SK-N-SH (cell line): ENCODE measurements at regions not wholly inside any gene's neighbourhood (a gene's known extent, or its start where the extent isn't known, plus 50 kb on each side); places are given as distances from the start of the nearest gene placed in this dataset.

Experiments
- CTCF ChIA-PET: fragments of 300-600, 350-600 bp; formaldehyde crosslinking; extraction: SDS; loops from one replicate; lab custom pipeline; 2021; lab: Yijun Ruan, JAX
- POLR2A ChIA-PET: fragments of 350-600 bp; sonication (Branson Sonifier 250); formaldehyde crosslinking; extraction: SDS; loops from one replicate; lab custom pipeline; 2020; ENCODE audit warnings: antibody characterized with exemption, inconsistent platforms; lab: Yijun Ruan, JAX
- DNase-seq: peaks from one replicate; pipeline ENCODE4 v3.0.0; 2012
- H2AFZ ChIP-seq: fragments of 200-600 bp; sonication (generic); 2 replicates; pipeline ENCODE4 v1.8.1; 2016; ENCODE audit warnings: antibody characterized with exemption, mild to moderate bottlenecking, low read depth
- H3F3A ChIP-seq: fragments of 200-600 bp; sonication (generic); replicated peaks from 2 replicates; pipeline ENCODE3; 2016; ENCODE audit warnings: antibody characterized with exemption, mild to moderate bottlenecking; ENCODE audit not compliant: insufficient read depth
- H3K27ac ChIP-seq, 2 experiments: fragments of 200-500 bp in 1 of 2; fragments of 200-600 bp in 1 of 2; sonication (Bioruptor generic) in 1 of 2; sonication (generic), shearing (Covaris generic) in 1 of 2; 2 replicates each; pipeline versions ENCODE4 v1.5.1 to v1.6.1; 2014 to 2016; ENCODE audit warnings: low read depth in 2 of 2, inconsistent platforms in 1 of 2, low read length in 1 of 2, mild to moderate bottlenecking in 1 of 2, mixed read lengths in 1 of 2
- H3K27me3 ChIP-seq: fragments of 200-600 bp; sonication (generic), shearing (Covaris generic); 2 replicates; pipeline ENCODE4 v1.6.1; 2016; ENCODE audit warnings: mixed run types; ENCODE audit not compliant: insufficient read depth
- H3K36me3 ChIP-seq, 2 experiments: fragments of 200-500 bp in 1 of 2; fragments of 200-600 bp in 1 of 2; sonication (Bioruptor generic) in 1 of 2; sonication (generic) in 1 of 2; replicated peaks in 1 of 2; 2 replicates each; pipeline versions ENCODE3 to v1.5.1; 2014 to 2016; ENCODE audit warnings: low read length in 1 of 2, mild to moderate bottlenecking in 1 of 2; ENCODE audit not compliant: insufficient read depth in 2 of 2, control insufficient read depth in 1 of 2
- H3K4me1 ChIP-seq, 2 experiments: fragments of 200-500 bp in 1 of 2; fragments of 200-600 bp in 1 of 2; sonication (Bioruptor generic) in 1 of 2; sonication (generic), shearing (Covaris generic) in 1 of 2; 2 replicates each; pipeline versions ENCODE4 v1.5.1 to v1.6.1; 2014 to 2016; ENCODE audit warnings: low read depth in 1 of 2, low read length in 1 of 2, mixed run types in 1 of 2; ENCODE audit not compliant: insufficient read depth in 2 of 2, control insufficient read depth in 1 of 2
- H3K4me2 ChIP-seq: fragments of 200-600 bp; sonication (generic), shearing (Covaris generic); 2 replicates; pipeline ENCODE4 v1.6.1; 2017; ENCODE audit warnings: mixed run types
- H3K4me3 ChIP-seq, 2 experiments: fragments of 200-500 bp in 1 of 2; fragments of 200-600 bp in 1 of 2; sonication (Bioruptor generic) in 1 of 2; sonication (generic), shearing (Covaris generic) in 1 of 2; 2 replicates each; pipeline versions ENCODE4 v1.5.1 to v1.8.1; 2014 to 2016; ENCODE audit warnings: low read depth in 2 of 2, inconsistent platforms in 1 of 2, low read length in 1 of 2, mild to moderate bottlenecking in 1 of 2, mixed read lengths in 1 of 2, moderate library complexity in 1 of 2
- H3K79me2 ChIP-seq: fragments of 200-600 bp; sonication (generic); 2 replicates; pipeline ENCODE4 v1.8.1; 2017; ENCODE audit warnings: mild to moderate bottlenecking; ENCODE audit not compliant: insufficient read depth
- H3K9ac ChIP-seq: fragments of 200-600 bp; sonication (generic); 2 replicates; pipeline ENCODE4 v1.6.1; 2017; ENCODE audit warnings: mixed run types
- H3K9me2 ChIP-seq: fragments of 200-600 bp; sonication (generic); 2 replicates; pipeline ENCODE4 v1.6.1; 2017; ENCODE audit warnings: mixed run types
- H3K9me3 ChIP-seq: fragments of 200-600 bp; sonication (generic); 2 replicates; pipeline ENCODE4 v1.6.1; 2017; ENCODE audit warnings: mixed run types, mild to moderate bottlenecking, moderate library complexity
- H4K20me1 ChIP-seq: fragments of 200-600 bp; sonication (generic); 2 replicates; pipeline ENCODE4 v1.6.1; 2017; ENCODE audit warnings: mild to moderate bottlenecking, mixed run types; ENCODE audit not compliant: insufficient read depth
- ELF1 ChIP-seq: IDR thresholded peaks from 2 replicates; pipeline ENCODE4 v1.4.0; 2012
- EP300 ChIP-seq, 2 experiments: IDR thresholded peaks; 2 replicates each; pipeline versions ENCODE4 v1.4.0 to v1.6.1; 2012; ENCODE audit warnings: borderline replicate concordance in 1 of 2, low read depth in 1 of 2, low read length in 1 of 2
- EZH2phosphoT487 ChIP-seq: fragments of 200-600 bp; sonication (generic); IDR thresholded peaks from 2 replicates; pipeline ENCODE4 v1.6.1; 2017; ENCODE audit warnings: low read depth, mixed run types, mild to moderate bottlenecking, antibody characterized with exemption, moderate library complexity, borderline replicate concordance
- FOSL2 ChIP-seq: IDR thresholded peaks from 2 replicates; pipeline ENCODE4 v1.4.0; 2012; ENCODE audit warnings: low read depth, mild to moderate bottlenecking, moderate library complexity, borderline replicate concordance
- FOXM1 ChIP-seq: IDR thresholded peaks from 2 replicates; pipeline ENCODE4 v1.4.0; 2012; ENCODE audit warnings: low read depth, mild to moderate bottlenecking
- GABPA ChIP-seq: IDR thresholded peaks from 2 replicates; pipeline ENCODE4 v1.4.0; 2012; ENCODE audit warnings: low read depth, mild to moderate bottlenecking
- JUND ChIP-seq: IDR thresholded peaks from 2 replicates; pipeline ENCODE4 v1.4.0; 2012
- MEF2A ChIP-seq: IDR thresholded peaks from 2 replicates; pipeline ENCODE4 v1.4.0; 2012; ENCODE audit warnings: low read depth, borderline replicate concordance
- POLR2AphosphoS5 ChIP-seq: IDR thresholded peaks from 2 replicates; pipeline ENCODE4 v1.6.1; 2012; ENCODE audit warnings: low read depth, low read length
- RAD21 ChIP-seq: IDR thresholded peaks from 2 replicates; pipeline ENCODE4 v1.6.1; 2012; ENCODE audit warnings: mild to moderate bottlenecking, low read length
- RCOR1 ChIP-seq: fragments of 150-350 bp; IDR thresholded peaks from 2 replicates; pipeline ENCODE4 v1.6.1; 2017; ENCODE audit warnings: antibody characterized with exemption, low read length
- RXRA ChIP-seq: IDR thresholded peaks from 2 replicates; pipeline ENCODE4 v1.4.0; 2012; ENCODE audit warnings: low read depth, mild to moderate bottlenecking, borderline replicate concordance
- SIN3A ChIP-seq: IDR thresholded peaks from 2 replicates; pipeline ENCODE4 v1.6.1; 2012; ENCODE audit warnings: low read depth, mild to moderate bottlenecking, low read length, moderate library complexity, borderline replicate concordance
- TCF12 ChIP-seq: IDR thresholded peaks from 2 replicates; pipeline ENCODE4 v1.4.0; 2012
- YY1 ChIP-seq: IDR thresholded peaks from 2 replicates; pipeline ENCODE4 v1.4.0; 2012; ENCODE audit warnings: low read depth, mild to moderate bottlenecking
- TF ChIP-seq, protein P1 (sequence below): IDR thresholded peaks from 2 replicates; pipeline ENCODE4 v1.6.1; 2012; ENCODE audit warnings: mild to moderate bottlenecking, low read depth, low read length, moderate library complexity
- TF ChIP-seq, protein P2 (sequence below): IDR thresholded peaks from 2 replicates; pipeline ENCODE4; 2012
- TF ChIP-seq, protein P3 (sequence below): fragments of 200-600 bp; sonication (generic); IDR thresholded peaks from 2 replicates; pipeline ENCODE4 v1.6.1; 2017; ENCODE audit warnings: antibody characterized with exemption, mild to moderate bottlenecking, moderate library complexity
- TF ChIP-seq, protein P4 (sequence below): IDR thresholded peaks from 2 replicates; pipeline ENCODE4 v1.4.0; 2012; ENCODE audit warnings: low read depth
- TF ChIP-seq, protein P5 (sequence below): IDR thresholded peaks from 2 replicates; pipeline ENCODE4 v1.4.0; 2012; ENCODE audit warnings: low read depth, borderline replicate concordance

DNA sequence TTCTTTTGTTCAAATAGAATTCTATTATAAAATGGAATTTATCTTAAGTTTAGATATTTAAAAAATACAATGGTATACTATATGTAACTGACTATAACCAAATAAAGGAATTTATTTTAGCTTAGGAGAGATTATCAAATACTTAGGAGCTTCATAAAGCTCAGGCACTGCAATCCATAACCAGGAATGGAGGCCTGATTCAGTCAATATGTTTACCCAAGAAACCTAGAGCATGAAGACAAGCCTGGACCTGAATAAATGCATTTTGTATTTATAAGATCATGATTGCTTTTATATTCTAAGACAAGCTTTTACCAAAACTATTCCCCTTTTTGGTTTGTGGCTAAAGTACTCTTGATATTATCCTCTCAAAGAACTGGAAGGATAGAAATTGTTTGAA lies 742.6 kb downstream of the FAT4 start:
- H3F3A ChIP-seq: peaks cover 4% of the 10 kb centered on the region
- no peaks in the 10 kb centered on the region for H3K9me3 ChIP-seq
- TF ChIP-seq RAD21: no peak
- no peak for TF ChIP-seq GABPA
- no peak for TF ChIP-seq EZH2phosphoT487
- TF ChIP-seq, protein P1, sequence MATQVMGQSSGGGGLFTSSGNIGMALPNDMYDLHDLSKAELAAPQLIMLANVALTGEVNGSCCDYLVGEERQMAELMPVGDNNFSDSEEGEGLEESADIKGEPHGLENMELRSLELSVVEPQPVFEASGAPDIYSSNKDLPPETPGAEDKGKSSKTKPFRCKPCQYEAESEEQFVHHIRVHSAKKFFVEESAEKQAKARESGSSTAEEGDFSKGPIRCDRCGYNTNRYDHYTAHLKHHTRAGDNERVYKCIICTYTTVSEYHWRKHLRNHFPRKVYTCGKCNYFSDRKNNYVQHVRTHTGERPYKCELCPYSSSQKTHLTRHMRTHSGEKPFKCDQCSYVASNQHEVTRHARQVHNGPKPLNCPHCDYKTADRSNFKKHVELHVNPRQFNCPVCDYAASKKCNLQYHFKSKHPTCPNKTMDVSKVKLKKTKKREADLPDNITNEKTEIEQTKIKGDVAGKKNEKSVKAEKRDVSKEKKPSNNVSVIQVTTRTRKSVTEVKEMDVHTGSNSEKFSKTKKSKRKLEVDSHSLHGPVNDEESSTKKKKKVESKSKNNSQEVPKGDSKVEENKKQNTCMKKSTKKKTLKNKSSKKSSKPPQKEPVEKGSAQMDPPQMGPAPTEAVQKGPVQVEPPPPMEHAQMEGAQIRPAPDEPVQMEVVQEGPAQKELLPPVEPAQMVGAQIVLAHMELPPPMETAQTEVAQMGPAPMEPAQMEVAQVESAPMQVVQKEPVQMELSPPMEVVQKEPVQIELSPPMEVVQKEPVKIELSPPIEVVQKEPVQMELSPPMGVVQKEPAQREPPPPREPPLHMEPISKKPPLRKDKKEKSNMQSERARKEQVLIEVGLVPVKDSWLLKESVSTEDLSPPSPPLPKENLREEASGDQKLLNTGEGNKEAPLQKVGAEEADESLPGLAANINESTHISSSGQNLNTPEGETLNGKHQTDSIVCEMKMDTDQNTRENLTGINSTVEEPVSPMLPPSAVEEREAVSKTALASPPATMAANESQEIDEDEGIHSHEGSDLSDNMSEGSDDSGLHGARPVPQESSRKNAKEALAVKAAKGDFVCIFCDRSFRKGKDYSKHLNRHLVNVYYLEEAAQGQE: no peak
- no peak for TF ChIP-seq ELF1
- no peak for TF ChIP-seq FOSL2
- no peak for TF ChIP-seq FOXM1
- TF ChIP-seq YY1: no peak
- TF ChIP-seq RXRA: no peak
- TF ChIP-seq TCF12: no peak
- no peak for TF ChIP-seq EP300 (IDR thresholded peaks at IDR 0.05; ENCODE audit: borderline replicate concordance in 1 of 2, low read depth in 1 of 2, low read length in 1 of 2)
- TF ChIP-seq, protein P2, sequence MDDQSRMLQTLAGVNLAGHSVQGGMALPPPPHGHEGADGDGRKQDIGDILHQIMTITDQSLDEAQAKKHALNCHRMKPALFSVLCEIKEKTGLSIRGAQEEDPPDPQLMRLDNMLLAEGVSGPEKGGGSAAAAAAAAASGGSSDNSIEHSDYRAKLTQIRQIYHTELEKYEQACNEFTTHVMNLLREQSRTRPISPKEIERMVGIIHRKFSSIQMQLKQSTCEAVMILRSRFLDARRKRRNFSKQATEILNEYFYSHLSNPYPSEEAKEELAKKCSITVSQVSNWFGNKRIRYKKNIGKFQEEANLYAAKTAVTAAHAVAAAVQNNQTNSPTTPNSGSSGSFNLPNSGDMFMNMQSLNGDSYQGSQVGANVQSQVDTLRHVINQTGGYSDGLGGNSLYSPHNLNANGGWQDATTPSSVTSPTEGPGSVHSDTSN: no peak
- no peak for TF ChIP-seq POLR2AphosphoS5
- no peak for TF ChIP-seq JUND
- TF ChIP-seq SIN3A: no peak
- TF ChIP-seq MEF2A: no peak
- TF ChIP-seq RCOR1: no peak
- TF ChIP-seq, protein P3, sequence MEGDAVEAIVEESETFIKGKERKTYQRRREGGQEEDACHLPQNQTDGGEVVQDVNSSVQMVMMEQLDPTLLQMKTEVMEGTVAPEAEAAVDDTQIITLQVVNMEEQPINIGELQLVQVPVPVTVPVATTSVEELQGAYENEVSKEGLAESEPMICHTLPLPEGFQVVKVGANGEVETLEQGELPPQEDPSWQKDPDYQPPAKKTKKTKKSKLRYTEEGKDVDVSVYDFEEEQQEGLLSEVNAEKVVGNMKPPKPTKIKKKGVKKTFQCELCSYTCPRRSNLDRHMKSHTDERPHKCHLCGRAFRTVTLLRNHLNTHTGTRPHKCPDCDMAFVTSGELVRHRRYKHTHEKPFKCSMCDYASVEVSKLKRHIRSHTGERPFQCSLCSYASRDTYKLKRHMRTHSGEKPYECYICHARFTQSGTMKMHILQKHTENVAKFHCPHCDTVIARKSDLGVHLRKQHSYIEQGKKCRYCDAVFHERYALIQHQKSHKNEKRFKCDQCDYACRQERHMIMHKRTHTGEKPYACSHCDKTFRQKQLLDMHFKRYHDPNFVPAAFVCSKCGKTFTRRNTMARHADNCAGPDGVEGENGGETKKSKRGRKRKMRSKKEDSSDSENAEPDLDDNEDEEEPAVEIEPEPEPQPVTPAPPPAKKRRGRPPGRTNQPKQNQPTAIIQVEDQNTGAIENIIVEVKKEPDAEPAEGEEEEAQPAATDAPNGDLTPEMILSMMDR: no peak
- TF ChIP-seq, protein P4, sequence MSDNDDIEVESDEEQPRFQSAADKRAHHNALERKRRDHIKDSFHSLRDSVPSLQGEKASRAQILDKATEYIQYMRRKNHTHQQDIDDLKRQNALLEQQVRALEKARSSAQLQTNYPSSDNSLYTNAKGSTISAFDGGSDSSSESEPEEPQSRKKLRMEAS: no peak
- TF ChIP-seq, protein P5, sequence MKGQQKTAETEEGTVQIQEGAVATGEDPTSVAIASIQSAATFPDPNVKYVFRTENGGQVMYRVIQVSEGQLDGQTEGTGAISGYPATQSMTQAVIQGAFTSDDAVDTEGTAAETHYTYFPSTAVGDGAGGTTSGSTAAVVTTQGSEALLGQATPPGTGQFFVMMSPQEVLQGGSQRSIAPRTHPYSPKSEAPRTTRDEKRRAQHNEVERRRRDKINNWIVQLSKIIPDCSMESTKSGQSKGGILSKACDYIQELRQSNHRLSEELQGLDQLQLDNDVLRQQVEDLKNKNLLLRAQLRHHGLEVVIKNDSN: no peak
- H3K4me3 ChIP-seq: no peak overlapping the region
- no peaks in the 10 kb centered on the region for H4K20me1 ChIP-seq
- no peak overlapping the region for H3K27ac ChIP-seq
- ChIA-PET CTCF (no interaction called here), POLR2A (no interaction called here)
- no peak overlapping the region for H3K9ac ChIP-seq
- no peaks in the 10 kb centered on the region for H3K79me2 ChIP-seq
- no peak for DNase-seq
- H3K36me3 ChIP-seq: no peaks in the 10 kb centered on the region
- H3K4me1 ChIP-seq: peaks cover 2 to 4% of the 10 kb centered on the region in 2 experiments; a peak in 2 of 4 replicates
- H2AFZ ChIP-seq: no peak overlapping the region
- H3K4me2 ChIP-seq: no peak overlapping the region
- H3K9me2 ChIP-seq: no peaks in the 10 kb centered on the region
- no peaks in the 10 kb centered on the region for H3K27me3 ChIP-seq
